ENCODE measurements at regions not wholly inside any gene's neighbourhood (a gene's known extent, or its start where the extent isn't known, plus 50 kb on each side); places are given as distances from the start of the nearest gene placed in this dataset.

DNA sequence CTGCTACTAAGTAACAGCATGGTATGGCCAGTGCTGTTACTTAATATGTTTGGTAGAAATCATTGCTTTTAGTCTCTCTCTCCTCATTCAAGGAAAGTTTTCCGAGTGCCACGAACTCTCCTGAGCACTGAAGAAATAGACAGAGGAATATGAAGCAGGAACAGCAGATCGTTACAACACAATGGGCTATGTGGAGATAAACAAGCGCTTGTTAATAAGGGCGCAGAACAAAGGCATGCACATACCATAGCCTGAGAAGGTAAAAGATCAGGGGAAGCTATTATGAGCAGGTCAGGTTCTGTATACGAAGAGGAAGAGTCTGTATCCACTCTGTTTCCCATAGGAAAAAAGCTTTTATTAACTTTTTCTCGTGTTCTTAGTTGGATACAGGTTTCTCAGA lies 156.2 kb upstream of the CPNE8 start:
- H2BK15ac ChIP-seq (ENCODE audit: low read depth, low read length), result no peak overlapping the region
- H3K27ac ChIP-seq (ENCODE audit: insufficient read length, low read depth, low read length), result no peak overlapping the region
- H4K8ac ChIP-seq (replicated peaks; ENCODE audit: insufficient read length, low read depth, low read length), result no peak overlapping the region
- no peaks in the 10 kb centered on the region for H3K23me2 ChIP-seq (ENCODE audit: insufficient read length, low read depth, low read length, poor library complexity, severe bottlenecking)
- DNase-seq, result no peak
- no peak overlapping the region for H3K4me2 ChIP-seq (ENCODE audit: insufficient read depth, insufficient read length, low read length)
- H2BK120ac ChIP-seq (ENCODE audit: low read depth, low read length, poor library complexity, severe bottlenecking), result no peak overlapping the region
- H3T11ph ChIP-seq (ENCODE audit: low read length), result no peak overlapping the region
- no peak overlapping the region for H3K4ac ChIP-seq (ENCODE audit: low read depth, low read length)
- Mint-ChIP-seq H3K4me3 (no peak overlapping the region), H3K27me3 (ENCODE audit: low read depth) (no peaks in the 10 kb centered on the region), H3K36me3 (ENCODE audit: insufficient read depth in 1 of 3, low read depth in 3 of 3) (peaks cover 0 to 5% (median 0%) of the 10 kb centered on the region in 3 experiments; a peak in 2 of 7 replicates), H3K4me1 (peaks cover 4 to 9% of the 10 kb centered on the region in 2 experiments; a peak in 3 of 4 replicates), H3K27ac (no peak overlapping the region), H3K9me3 (peaks cover 3 to 4% of the 10 kb centered on the region in 2 experiments; a peak in 2 of 5 replicates)
- H2AFZ ChIP-seq (ENCODE audit: low read length), result no peak overlapping the region
- H3K9me3 ChIP-seq (ENCODE audit: control insufficient read depth, low read depth, low read length), result no peaks in the 10 kb centered on the region
- no peak overlapping the region for H4K5ac ChIP-seq (ENCODE audit: insufficient read length, low read depth, low read length)
- no peak overlapping the region for H3K56ac ChIP-seq (ENCODE audit: insufficient read length, low read depth, low read length)
- no peak overlapping the region for H4K91ac ChIP-seq (ENCODE audit: insufficient read length, low read depth, low read length)
- H2BK5ac ChIP-seq (ENCODE audit: insufficient read length, low read length), result no peak overlapping the region
- H2AK5ac ChIP-seq (ENCODE audit: insufficient read length, low read length), result no peak overlapping the region
- H4K20me1 ChIP-seq (ENCODE audit: control insufficient read depth, insufficient read depth, insufficient read length), result no peaks in the 10 kb centered on the region
- H3K14ac ChIP-seq (ENCODE audit: insufficient read depth, low read length), result no peak overlapping the region
- H3K4me1 ChIP-seq (ENCODE audit: insufficient read depth, low read length), result no peaks in the 10 kb centered on the region
- H3K18ac ChIP-seq (ENCODE audit: insufficient read length, low read depth, low read length), result no peak overlapping the region
- no peak overlapping the region for H3K23ac ChIP-seq (ENCODE audit: insufficient read length, low read depth, low read length)
- H2BK12ac ChIP-seq (ENCODE audit: insufficient read length, low read depth, low read length), result no peak overlapping the region
- no peaks in the 10 kb centered on the region for H3K79me2 ChIP-seq (ENCODE audit: insufficient read depth, low read length)
- H3K9ac ChIP-seq (ENCODE audit: extremely low read depth, insufficient read length, low read length), result no peak overlapping the region
- no peak overlapping the region for H2BK20ac ChIP-seq (ENCODE audit: low read depth, low read length, poor library complexity, severe bottlenecking)
- H3K27me3 ChIP-seq (ENCODE audit: insufficient read depth, low read length), result no peaks in the 10 kb centered on the region
- WGBS (ENCODE audit: extremely low coverage, insufficient read length, low lambda C conversion rate), result no CpG with 5 or more reads among the region's 7 CpGs
- no peaks in the 10 kb centered on the region for H3K79me1 ChIP-seq (ENCODE audit: insufficient read depth, low read depth, low read length, poor library complexity, severe bottlenecking)
- TF ChIP-seq, protein P1, sequence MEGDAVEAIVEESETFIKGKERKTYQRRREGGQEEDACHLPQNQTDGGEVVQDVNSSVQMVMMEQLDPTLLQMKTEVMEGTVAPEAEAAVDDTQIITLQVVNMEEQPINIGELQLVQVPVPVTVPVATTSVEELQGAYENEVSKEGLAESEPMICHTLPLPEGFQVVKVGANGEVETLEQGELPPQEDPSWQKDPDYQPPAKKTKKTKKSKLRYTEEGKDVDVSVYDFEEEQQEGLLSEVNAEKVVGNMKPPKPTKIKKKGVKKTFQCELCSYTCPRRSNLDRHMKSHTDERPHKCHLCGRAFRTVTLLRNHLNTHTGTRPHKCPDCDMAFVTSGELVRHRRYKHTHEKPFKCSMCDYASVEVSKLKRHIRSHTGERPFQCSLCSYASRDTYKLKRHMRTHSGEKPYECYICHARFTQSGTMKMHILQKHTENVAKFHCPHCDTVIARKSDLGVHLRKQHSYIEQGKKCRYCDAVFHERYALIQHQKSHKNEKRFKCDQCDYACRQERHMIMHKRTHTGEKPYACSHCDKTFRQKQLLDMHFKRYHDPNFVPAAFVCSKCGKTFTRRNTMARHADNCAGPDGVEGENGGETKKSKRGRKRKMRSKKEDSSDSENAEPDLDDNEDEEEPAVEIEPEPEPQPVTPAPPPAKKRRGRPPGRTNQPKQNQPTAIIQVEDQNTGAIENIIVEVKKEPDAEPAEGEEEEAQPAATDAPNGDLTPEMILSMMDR (conservative IDR thresholded peaks at IDR 0.05), result no peak

Data from H9 (cell line).